Upper lobe of left lung (tissue), 4 donors: ENCODE measurements at regions not wholly inside any gene's neighbourhood (a gene's known extent, or its start where the extent isn't known, plus 50 kb on each side); places are given as distances from the start of the nearest gene placed in this dataset.

Experiments
- CTCF ChIP-seq, 6 experiments: fragments of 450-650 bp in 4 of 6; fragments of 200-600 bp in 2 of 6; sonication (generic) in 2 of 6; IDR thresholded peaks; one replicate each; pipeline ENCODE4 v1.5.1; 2016 to 2019; ENCODE audit warnings: antibody characterized with exemption in 6 of 6
- POLR2A ChIP-seq, 4 donors: fragments of 450-650 bp; IDR thresholded peaks; one replicate each; pipeline ENCODE4 v1.5.1; 2016 to 2017; ENCODE audit warnings: antibody characterized with exemption in 4 of 4, mild to moderate bottlenecking in 2 of 4
- POLR2AphosphoS5 ChIP-seq, 2 donors: sonication (generic); formaldehyde crosslinking; IDR thresholded peaks; one replicate each; pipeline ENCODE4 v1.5.1; 2017; ENCODE audit warnings: antibody characterized with exemption in 2 of 2

GRCh38 chr1:8113262-8114220 is 87.4 kb upstream of the ERRFI1 start:
- TF ChIP-seq CTCF (IDR thresholded peaks at IDR 0.05) (no peak), POLR2A (IDR thresholded peaks at IDR 0.05) (no peak), POLR2AphosphoS5 (IDR thresholded peaks at IDR 0.05) (no peak)
